CD4-positive, alpha-beta T cell treated with Interleukin-6 for 4 hours (primary cell): ENCODE measurements at regions not wholly inside any gene's neighbourhood (a gene's known extent, or its start where the extent isn't known, plus 50 kb on each side); places are given as distances from the start of the nearest gene placed in this dataset.

Source experiments
- DNase-seq: peaks from one replicate; pipeline ENCODE4 v3.0.0-alpha.2; 2020; ENCODE audit warnings: mixed read lengths

- no peak for DNase-seq
These were observed 286.9 kb upstream of the CLINT1 start for GRCh38 chr5:158145827-158146226.

DNA sequence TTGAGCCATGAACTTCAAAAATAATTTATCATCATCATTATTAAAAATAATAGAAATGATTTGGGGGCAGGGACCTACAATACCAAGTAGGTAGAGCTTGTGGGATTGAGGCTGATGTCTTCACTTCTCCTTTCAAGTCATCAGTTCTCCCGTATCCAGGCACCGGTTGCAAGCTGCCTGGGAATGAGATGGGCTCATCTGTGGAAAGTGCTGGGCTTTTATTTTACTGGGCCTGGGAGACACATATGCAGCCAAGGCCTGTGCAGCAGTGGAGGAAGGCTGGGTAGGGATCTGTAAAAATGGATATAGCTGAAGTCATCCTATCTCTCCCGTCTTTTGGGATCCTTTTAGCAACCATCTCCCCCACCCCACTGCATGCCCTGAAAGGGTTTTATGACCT lies 284.1 kb upstream of the CLINT1 start:
- no peak for DNase-seq

DNA sequence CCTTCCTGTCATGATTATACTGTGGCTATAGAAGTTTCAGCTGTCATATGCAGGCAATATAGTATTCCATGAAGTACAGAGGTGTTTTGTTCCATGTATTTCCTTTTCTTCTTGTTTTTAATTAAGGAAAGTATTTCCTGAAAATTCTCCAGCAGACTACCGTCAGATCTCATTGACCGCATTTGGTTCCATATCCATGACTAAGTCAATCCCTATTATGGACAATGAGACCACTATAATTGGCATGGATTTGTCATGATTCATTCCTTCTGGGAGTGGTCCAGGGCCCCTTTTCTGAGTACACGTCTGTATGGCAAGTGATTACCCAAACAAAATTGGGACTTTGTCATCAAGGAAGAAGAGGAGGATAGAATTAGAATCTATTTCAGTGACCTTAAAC lies 283.2 kb upstream of the CLINT1 start:
- no peak for DNase-seq

GRCh38 chr5:158140120-158140731 lies 281.3 kb upstream of the CLINT1 start:
- no peak for DNase-seq

GRCh38 chr5:158139161-158139560 lies 280.2 kb upstream of the CLINT1 start:
- no peak for DNase-seq

DNA sequence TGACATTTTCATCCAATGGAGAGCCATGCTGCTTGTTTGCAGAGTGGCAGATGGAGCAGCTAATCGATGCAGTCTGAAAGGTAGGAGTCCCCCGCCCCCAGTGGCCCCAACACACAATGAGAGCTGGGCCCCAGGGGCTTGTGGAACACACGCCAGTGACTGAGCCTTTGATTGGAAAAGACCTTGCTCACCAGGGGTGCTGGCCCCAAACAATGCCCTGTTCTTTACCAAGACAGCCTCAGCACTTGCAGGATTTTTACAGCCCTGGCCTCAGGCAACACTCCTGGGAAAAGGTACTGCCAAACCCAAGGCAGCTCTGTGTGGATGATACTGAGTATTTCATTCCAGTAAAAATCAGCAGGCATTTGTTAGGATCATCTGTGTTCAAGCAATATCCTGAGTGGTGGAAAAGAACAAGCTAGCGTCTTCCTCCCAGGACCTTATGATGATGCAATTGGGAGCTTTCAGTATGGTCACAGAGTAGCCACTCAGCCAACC lies 276.8 kb upstream of the CLINT1 start:
- no peak for DNase-seq

GRCh38 chr5:158133369-158133768 lies 274.4 kb upstream of the CLINT1 start:
- no peak for DNase-seq

DNA sequence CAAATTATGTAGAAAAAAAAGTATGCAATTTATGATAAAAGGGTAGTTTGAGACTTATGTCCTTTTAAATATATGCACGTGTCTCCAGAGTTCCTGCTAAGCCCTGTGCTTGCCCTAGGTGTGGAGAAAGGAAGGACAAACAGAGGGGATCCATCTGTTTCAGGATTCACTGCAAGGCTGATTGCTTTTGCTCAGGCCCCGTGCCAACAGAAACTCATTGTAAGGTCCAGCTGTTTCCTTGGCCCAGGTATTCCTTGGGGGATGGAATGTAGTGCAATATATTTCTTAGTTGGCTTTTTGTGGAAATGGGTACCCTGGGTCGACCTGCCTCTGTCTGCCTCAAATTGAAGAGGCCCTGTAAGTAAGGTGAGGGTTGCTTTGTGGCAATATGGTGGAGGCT lies 268.6 kb upstream of the CLINT1 start:
- DNase-seq, result no peak

DNA sequence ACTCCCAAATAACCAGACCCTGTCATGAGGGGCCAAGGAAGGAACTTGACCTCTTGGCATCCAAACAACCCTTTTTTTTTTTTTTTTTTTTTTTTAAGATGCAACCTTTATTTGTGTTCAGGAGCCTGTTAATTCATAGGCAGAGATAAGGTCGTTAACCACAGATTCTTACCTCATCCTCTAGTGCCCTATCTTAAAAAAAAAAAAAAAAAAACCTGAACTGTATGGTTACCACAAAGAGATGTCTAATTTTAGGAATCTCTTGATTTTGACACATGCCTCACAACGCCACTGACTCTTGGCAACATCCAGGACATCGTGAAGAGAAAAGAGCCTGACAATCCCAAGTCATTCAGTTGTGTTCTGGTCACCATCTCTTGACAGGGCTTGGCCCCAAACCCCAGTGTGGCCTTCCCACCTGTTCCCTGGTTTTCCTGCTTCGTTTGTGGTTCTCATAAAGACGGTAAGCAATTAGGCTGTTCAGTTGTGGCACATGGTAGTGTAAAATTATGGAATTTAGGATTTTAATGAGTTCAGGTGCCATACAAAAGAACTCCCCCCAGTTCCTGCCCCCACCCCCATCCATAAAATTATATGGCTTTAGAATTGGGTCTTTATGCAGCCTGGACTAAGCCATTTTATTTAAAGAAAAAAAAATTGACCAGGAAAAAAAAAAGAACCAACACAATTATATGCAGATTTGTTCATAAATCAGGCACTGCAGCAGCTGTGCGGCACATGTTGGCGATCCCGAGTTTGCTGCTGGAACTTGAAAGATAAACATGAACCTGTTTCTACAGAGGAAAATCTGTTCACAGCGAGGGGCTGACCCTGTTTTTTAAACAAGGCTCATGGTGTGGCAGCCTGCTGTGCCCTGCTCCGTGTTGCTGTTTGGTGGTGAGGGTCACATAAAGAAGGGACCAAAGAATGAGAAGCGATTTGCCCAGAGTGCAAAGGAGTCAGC lies 267.8 kb upstream of the CLINT1 start:
- no peak for DNase-seq

DNA sequence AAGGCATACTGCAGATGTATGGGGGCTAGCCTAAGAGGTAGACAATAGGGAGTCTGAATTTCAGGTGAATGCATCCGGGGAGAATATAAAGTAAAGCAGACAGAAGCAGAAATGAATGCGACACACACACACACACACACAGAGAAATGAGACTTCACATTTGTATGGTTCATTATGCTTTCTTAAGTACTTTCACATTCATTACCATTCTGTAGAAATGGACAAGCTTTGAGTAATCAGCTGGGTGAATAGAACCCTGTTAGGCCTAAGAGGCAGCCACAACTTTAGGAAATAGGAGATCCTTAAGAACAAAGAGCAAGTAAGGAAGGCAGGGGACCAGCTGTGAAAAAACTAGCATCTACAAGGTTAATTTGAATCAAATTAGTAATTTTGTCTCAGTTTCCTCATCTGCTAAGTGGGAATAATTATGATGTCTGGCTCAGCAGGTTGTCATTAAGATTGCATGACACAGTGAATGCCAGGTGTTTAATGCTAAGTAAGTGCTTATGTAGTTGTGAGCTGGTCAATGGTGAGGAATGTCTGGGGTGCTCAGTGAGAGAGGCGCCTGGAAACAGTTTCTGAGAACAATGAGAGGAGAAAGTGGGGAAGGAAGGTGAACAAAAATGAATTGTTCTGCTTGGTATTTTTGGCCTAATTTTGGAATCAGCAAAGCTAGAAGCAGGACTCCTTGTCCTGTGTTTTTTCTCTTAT lies 265.8 kb upstream of the CLINT1 start:
- DNase-seq, result no peak

DNA sequence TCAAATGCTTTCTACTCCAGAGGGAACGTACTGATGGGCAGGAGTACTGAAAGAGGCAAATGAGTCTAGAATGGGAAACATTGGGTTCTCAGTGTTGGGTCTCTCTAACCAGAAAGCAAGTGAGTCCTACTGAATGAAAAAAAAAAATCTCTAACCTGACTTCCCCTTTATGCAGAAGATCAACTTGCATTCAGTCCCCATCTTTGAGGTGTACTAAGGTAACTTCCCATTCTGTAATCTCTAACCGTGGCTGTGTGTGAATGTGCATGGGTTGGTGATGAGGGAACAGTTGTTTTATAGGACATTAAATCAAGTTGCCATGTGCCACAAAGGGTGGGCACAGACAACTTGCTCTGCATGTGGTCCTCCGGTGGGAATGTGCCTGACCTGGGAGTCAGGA lies 264.6 kb upstream of the CLINT1 start:
- DNase-seq, result no peak

GRCh38 chr5:158121678-158122077 lies 262.7 kb upstream of the CLINT1 start:
- no peak for DNase-seq

GRCh38 chr5:158120760-158121159 lies 261.8 kb upstream of the CLINT1 start:
- DNase-seq, result no peak

DNA sequence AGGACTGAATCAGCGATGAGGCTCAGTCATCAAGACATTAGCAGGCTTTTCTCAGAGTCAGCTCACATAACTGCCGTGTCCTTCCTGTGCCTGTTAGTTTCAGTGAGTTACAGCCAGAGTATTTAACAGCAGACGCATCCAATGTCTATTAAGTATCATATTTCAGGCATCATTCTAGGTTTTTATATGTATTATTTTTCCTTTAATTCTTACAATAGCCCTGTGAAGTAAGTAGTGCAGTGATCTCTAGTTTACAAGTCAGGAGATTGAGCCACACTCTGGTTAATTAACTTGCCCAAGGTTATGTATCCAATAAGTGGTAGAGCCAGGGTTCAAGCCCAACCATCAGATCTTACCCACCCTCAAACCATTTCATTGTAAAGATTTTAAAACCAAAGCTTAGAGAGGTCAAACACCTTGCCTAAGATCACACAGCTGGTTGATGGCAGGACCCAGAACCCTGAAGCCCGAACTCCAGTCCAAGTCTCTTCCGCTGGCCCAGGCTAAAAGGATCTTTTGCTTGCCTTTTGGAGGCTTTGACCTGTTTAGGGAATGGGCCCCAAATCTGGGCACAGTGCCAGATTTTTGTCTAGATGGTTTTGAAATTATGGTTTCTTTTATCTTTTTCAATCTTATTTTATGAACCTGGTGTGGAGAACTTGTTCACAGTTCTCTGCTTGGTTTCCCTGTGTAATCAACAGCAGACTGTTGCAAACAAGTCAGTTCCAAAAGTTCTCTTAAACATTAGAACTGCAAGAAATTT lies 261.2 kb upstream of the CLINT1 start:
- DNase-seq, result no peak

DNA sequence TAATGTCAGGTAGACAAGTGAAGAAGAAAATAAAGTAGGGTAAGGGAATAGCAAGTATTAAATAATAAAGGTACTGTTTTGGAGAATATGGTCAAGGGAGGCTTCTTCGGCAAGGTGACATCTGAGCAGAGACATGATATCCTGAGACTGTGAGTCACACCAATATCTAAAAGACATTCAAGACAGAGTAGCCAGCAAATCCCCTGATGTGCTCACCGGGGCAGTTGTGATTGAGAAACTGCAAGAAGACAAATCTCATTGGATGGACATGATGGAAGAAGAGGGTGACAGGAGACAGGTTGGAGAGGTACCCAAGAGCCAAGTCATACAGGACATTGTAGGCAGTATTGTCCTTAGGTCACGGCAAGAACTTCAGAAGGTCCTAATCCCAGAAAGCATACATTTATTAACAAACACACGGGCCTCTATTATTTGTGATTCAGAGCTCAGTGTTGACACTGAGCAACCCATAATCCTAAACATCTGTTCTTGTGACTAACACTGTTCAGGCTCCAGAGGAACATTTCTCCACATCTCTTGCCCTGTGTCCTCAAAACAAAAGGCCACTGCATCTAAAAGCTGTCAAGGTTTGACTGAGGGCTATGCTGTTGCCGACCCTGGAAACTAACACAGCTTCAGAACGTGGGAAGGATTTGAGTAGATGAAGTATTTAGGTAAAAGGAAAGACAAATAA lies 258.7 kb upstream of the CLINT1 start:
- no peak for DNase-seq

DNA sequence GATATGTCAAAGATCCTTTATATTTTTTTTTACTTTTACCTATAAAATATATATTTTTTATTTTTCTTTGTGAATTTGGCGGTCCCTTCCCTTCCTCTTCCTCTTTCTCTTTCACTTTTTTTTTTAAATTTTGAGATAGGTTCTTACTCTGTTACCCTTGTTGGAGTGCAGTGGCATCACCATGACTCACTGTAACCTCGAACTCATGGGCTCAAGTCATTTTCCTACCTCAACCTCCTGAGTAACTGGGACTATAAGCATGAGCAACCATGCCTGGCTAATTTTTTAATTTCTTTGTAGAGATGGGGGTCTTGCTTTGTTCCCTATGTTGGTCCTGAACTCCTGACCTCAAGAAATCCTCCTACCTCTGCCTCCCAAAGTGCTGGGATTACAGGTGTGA lies 258.0 kb upstream of the CLINT1 start:
- no peak for DNase-seq

DNA sequence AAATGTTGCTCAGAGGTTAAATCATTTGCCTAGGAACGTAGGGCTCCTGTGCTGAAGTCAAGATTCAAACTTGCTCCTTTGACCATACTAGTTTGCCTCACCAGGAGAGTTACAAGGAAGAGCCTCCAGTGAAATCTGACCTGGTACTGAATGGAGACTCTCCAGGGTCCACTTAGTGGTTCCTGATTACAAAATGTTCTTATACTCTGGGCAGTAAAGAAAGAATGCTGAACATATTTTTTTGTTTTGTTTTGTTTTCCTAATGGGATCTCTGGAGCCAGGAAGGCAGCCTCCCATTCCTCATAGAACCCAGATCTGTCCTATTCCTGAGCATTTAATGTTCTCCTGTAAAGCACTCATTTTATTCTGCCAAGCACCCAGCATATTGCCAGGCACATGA lies 256.5 kb upstream of the CLINT1 start:
- DNase-seq, result no peak

- no peak for DNase-seq
These were observed 249.2 kb upstream of the CLINT1 start for GRCh38 chr5:158108177-158108576.

GRCh38 chr5:158100373-158100888 lies 241.5 kb upstream of the CLINT1 start:
- DNase-seq, result no peak

DNA sequence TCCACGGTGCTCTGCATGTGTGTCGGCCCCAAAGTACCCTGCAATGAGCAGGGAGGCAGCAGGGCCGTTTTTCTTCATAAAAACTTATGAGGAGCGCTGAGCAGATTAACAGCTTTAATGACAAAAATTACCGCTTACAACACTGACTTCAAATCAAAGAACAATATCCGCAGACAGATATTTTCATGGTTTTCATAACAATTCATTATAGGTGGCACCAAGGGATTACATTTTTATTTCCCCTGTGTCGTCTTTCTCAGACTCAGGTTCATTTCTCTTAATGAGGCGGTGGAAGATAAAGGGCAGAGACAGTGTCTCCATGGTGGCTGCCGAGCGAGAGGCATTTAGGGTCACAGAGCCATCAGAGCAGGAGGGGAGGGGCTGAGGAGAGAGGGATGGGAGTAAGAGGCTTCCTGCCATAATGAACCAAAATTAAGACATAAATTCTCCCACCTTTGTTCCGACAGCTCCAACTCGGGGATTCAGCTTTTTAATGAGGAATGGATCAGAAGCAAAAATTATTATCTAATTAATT lies 240.7 kb upstream of the CLINT1 start:
- DNase-seq, result no peak

- no peak for DNase-seq
These were observed 237.9 kb upstream of the CLINT1 start for GRCh38 chr5:158096835-158097234.

DNA sequence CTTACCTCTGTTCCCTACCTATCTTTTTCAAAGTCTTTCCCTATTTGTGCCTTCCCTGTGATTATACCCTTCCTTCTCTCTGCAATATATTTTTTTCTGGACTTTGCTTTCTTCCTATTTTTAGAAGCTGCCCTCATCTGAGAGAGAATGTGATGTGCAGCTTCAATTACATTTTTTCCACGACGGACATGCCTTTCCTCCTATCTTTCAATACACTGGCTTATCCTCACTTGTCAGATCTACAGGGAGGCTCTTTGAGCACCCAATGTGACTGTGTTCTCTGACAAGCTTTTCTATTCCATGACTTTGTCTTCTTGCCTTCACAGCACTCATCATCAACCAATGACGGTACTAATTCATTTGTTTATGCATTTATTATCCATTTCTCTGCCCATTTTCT lies 227.9 kb upstream of the CLINT1 start:
- no peak for DNase-seq
